Activated naive CD8-positive, alpha-beta T cell treated with anti-CD3 and anti-CD28 coated beads for 36 hours (primary cell): ENCODE measurements at regions not wholly inside any gene's neighbourhood (a gene's known extent, or its start where the extent isn't known, plus 50 kb on each side); places are given as distances from the start of the nearest gene placed in this dataset.
"Not testable (repeated sequence)": the region's sequence is repeated elsewhere in the genome, so short reads cannot be mapped to it uniquely, and the experiment has no call there.

Source experiments
- DNase-seq: peaks from one replicate; pipeline ENCODE4 v3.0.0; 2021
- H3K27ac Mint-ChIP-seq: one replicate; pipeline ENCODE4 v1.8.0; 2022; ENCODE audit warnings: mild to moderate bottlenecking, moderate library complexity, mixed read lengths
- H3K27me3 Mint-ChIP-seq: one replicate; pipeline ENCODE4 v1.8.0; 2022; ENCODE audit warnings: mild to moderate bottlenecking, mixed read lengths
- H3K36me3 Mint-ChIP-seq: one replicate; pipeline ENCODE4 v1.8.0; 2021; ENCODE audit warnings: mild to moderate bottlenecking, mixed read lengths
- H3K4me1 Mint-ChIP-seq: one replicate; pipeline ENCODE4 v1.8.0; 2021; ENCODE audit warnings: mixed read lengths
- H3K4me3 Mint-ChIP-seq: one replicate; pipeline ENCODE4 v1.8.0; 2022; ENCODE audit warnings: mild to moderate bottlenecking, moderate library complexity, mixed read lengths
- H3K9me3 Mint-ChIP-seq: one replicate; pipeline ENCODE4 v1.8.0; 2022; ENCODE audit warnings: mixed read lengths

- no peak for DNase-seq
- Mint-ChIP-seq H3K36me3 (no peaks in the 10 kb centered on the region), H3K27ac (no peak overlapping the region), H3K4me1 (no peaks in the 10 kb centered on the region), H3K27me3 (no peaks in the 10 kb centered on the region), H3K4me3 (no peak overlapping the region), H3K9me3 (peaks cover 6% of the 10 kb centered on the region)
Observed at GRCh38 chr2:16067866-16068551, 127.7 kb downstream of the MYCN start.

- Mint-ChIP-seq H3K4me1 (no peaks in the 10 kb centered on the region), H3K27me3 (no peaks in the 10 kb centered on the region), H3K27ac (no peak overlapping the region), H3K36me3 (no peaks in the 10 kb centered on the region), H3K4me3 (no peak overlapping the region), H3K9me3 (peaks cover 10% of the 10 kb centered on the region)
- DNase-seq: no peak
Observed at GRCh38 chr2:16067444-16067843, 127.1 kb downstream of the MYCN start.

- Mint-ChIP-seq H3K4me1 (no peaks in the 10 kb centered on the region), H3K4me3 (no peak overlapping the region), H3K36me3 (no peaks in the 10 kb centered on the region), H3K27ac (no peak overlapping the region), H3K27me3 (no peaks in the 10 kb centered on the region), H3K9me3 (peaks cover 11% of the 10 kb centered on the region)
- no peak for DNase-seq
Observed at GRCh38 chr2:16067037-16067406, 126.7 kb downstream of the MYCN start.

- Mint-ChIP-seq H3K27ac (no peak overlapping the region), H3K36me3 (no peaks in the 10 kb centered on the region), H3K4me3 (no peak overlapping the region), H3K4me1 (no peaks in the 10 kb centered on the region), H3K27me3 (no peaks in the 10 kb centered on the region), H3K9me3 (peaks cover 14% of the 10 kb centered on the region)
- DNase-seq: no peak
Observed at GRCh38 chr2:16066261-16067036, 126.1 kb downstream of the MYCN start.

- H3K4me3 Mint-ChIP-seq, DNase-seq, H3K27ac Mint-ChIP-seq, H3K27me3 Mint-ChIP-seq, H3K36me3 Mint-ChIP-seq, H3K4me1 Mint-ChIP-seq: not testable (repeated sequence)
- H3K9me3 Mint-ChIP-seq: peaks cover 14% of the 10 kb centered on the region
Observed at GRCh38 chr2:16065272-16066069, 125.1 kb downstream of the MYCN start.

- Mint-ChIP-seq H3K27me3 (no peaks in the 10 kb centered on the region), H3K36me3 (no peaks in the 10 kb centered on the region), H3K9me3 (peaks cover 14% of the 10 kb centered on the region), H3K27ac (no peak overlapping the region), H3K4me3 (no peak overlapping the region), H3K4me1 (no peaks in the 10 kb centered on the region)
- no peak for DNase-seq
Observed at GRCh38 chr2:16064745-16065144, 124.4 kb downstream of the MYCN start.

- Mint-ChIP-seq H3K36me3 (no peaks in the 10 kb centered on the region), H3K4me1 (no peaks in the 10 kb centered on the region), H3K27ac (no peak overlapping the region), H3K9me3 (peaks cover 14% of the 10 kb centered on the region), H3K27me3 (no peaks in the 10 kb centered on the region), H3K4me3 (no peak overlapping the region)
- DNase-seq: no peak
Observed at GRCh38 chr2:16063955-16064633, 123.7 kb downstream of the MYCN start.

- H3K9me3 Mint-ChIP-seq: peaks cover 14% of the 10 kb centered on the region
- H3K36me3 Mint-ChIP-seq: no peaks in the 10 kb centered on the region
- no peaks in the 10 kb centered on the region for H3K27me3 Mint-ChIP-seq
- no peak overlapping the region for H3K27ac Mint-ChIP-seq
- DNase-seq: no peak
- no peaks in the 10 kb centered on the region for H3K4me1 Mint-ChIP-seq
- no peak overlapping the region for H3K4me3 Mint-ChIP-seq
Observed at GRCh38 chr2:16063251-16063850, 123.0 kb downstream of the MYCN start.

GRCh38 chr2:16062471-16063250 lies 122.3 kb downstream of the MYCN start:
- DNase-seq: no peak
- H3K9me3 Mint-ChIP-seq: peaks cover 14% of the 10 kb centered on the region
- H3K4me3 Mint-ChIP-seq: no peak overlapping the region
- no peaks in the 10 kb centered on the region for H3K36me3 Mint-ChIP-seq
- no peaks in the 10 kb centered on the region for H3K4me1 Mint-ChIP-seq
- no peak overlapping the region for H3K27ac Mint-ChIP-seq
- H3K27me3 Mint-ChIP-seq: no peaks in the 10 kb centered on the region

- Mint-ChIP-seq H3K27ac (no peak overlapping the region), H3K9me3 (peaks cover 14% of the 10 kb centered on the region), H3K36me3 (no peaks in the 10 kb centered on the region), H3K4me1 (no peaks in the 10 kb centered on the region), H3K27me3 (no peaks in the 10 kb centered on the region), H3K4me3 (no peak overlapping the region)
- DNase-seq: no peak
Observed at GRCh38 chr2:16061441-16062217, 121.3 kb downstream of the MYCN start.

GRCh38 chr2:16060936-16061338 lies 120.6 kb downstream of the MYCN start:
- no peak overlapping the region for H3K4me3 Mint-ChIP-seq
- no peaks in the 10 kb centered on the region for H3K4me1 Mint-ChIP-seq

GRCh38 chr2:16060125-16060935 lies 120.0 kb downstream of the MYCN start:
- Mint-ChIP-seq H3K9me3 (peaks cover 14% of the 10 kb centered on the region), H3K27ac (no peak overlapping the region), H3K4me1 (no peaks in the 10 kb centered on the region), H3K4me3 (no peak overlapping the region), H3K27me3 (no peaks in the 10 kb centered on the region), H3K36me3 (no peaks in the 10 kb centered on the region)
- no peak for DNase-seq

More at GRCh38 chr2:16060936-16061338, 120.6 kb downstream of the MYCN start:
- DNase-seq: no peak
- Mint-ChIP-seq H3K27me3 (no peaks in the 10 kb centered on the region), H3K9me3 (peaks cover 14% of the 10 kb centered on the region), H3K36me3 (no peaks in the 10 kb centered on the region), H3K27ac (no peak overlapping the region)
